ENCODE measurements at regions not wholly inside any gene's neighbourhood (a gene's known extent, or its start where the extent isn't known, plus 50 kb on each side); places are given as distances from the start of the nearest gene placed in this dataset.

DNA sequence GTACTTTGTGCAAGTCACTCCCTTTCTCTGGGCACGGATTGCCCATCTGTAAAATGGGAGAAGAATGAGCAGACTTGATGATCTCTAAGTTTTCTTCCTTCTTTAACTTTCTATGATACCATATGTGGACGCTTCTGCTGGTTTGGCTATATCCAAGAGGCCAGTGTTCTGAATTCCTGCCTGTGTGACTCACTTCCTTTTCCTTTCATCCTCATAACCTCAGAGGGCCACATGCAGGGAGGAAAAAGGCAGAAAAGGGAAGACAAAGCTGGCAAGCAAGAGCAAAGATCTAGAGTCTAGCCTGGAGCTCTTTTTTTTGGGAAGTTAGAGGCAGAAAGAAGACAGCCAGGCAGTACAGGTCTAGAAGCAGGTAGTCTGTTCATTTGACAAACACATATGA lies 151.2 kb downstream of the OMA1 start:
- TF ChIP-seq, protein P1, sequence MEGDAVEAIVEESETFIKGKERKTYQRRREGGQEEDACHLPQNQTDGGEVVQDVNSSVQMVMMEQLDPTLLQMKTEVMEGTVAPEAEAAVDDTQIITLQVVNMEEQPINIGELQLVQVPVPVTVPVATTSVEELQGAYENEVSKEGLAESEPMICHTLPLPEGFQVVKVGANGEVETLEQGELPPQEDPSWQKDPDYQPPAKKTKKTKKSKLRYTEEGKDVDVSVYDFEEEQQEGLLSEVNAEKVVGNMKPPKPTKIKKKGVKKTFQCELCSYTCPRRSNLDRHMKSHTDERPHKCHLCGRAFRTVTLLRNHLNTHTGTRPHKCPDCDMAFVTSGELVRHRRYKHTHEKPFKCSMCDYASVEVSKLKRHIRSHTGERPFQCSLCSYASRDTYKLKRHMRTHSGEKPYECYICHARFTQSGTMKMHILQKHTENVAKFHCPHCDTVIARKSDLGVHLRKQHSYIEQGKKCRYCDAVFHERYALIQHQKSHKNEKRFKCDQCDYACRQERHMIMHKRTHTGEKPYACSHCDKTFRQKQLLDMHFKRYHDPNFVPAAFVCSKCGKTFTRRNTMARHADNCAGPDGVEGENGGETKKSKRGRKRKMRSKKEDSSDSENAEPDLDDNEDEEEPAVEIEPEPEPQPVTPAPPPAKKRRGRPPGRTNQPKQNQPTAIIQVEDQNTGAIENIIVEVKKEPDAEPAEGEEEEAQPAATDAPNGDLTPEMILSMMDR (IDR thresholded peaks at IDR 0.05), result no peak
- TF ChIP-seq POLR2A (IDR thresholded peaks at IDR 0.05), result no peak
